Lung (tissue), 11 donors: ENCODE measurements at regions not wholly inside any gene's neighbourhood (a gene's known extent, or its start where the extent isn't known, plus 50 kb on each side); places are given as distances from the start of the nearest gene placed in this dataset.

ENCODE experiments used
- ATAC-seq: fragments of 200-7000 bp; cut with Tn5 transposase; one replicate; pipeline ENCODE4 v1.9.1; 2020; ENCODE audit warnings: moderate number of reproducible peaks; ENCODE audit not compliant: insufficient read depth, low FRiP score
- DNase-seq, 3 donors: peaks; one replicate each; pipeline ENCODE4 v3.0.0-alpha.2; 2013 to 2017
- H3K27ac ChIP-seq, 2 donors: one replicate each; pipeline ENCODE4 v1.5.1; 2013; ENCODE audit warnings: mild to moderate bottlenecking in 2 of 2, moderate library complexity in 2 of 2, control low read depth in 1 of 2, inconsistent platforms in 1 of 2, low read depth in 1 of 2, low read length in 1 of 2
- H3K27me3 ChIP-seq, 3 donors: one replicate each; pipeline ENCODE4 v1.5.1; 2013; ENCODE audit warnings: low read length in 2 of 3; ENCODE audit not compliant: control insufficient read depth in 3 of 3, insufficient read depth in 3 of 3
- H3K36me3 ChIP-seq, 4 donors: one replicate each; pipeline ENCODE4 v1.5.1; 2013; ENCODE audit warnings: low read length in 4 of 4, mild to moderate bottlenecking in 1 of 4, moderate library complexity in 1 of 4; ENCODE audit not compliant: control insufficient read depth in 4 of 4, insufficient read depth in 4 of 4
- H3K4me1 ChIP-seq, 5 donors: one replicate each; pipeline ENCODE4 v1.5.1; 2013; ENCODE audit warnings: low read length in 5 of 5, mild to moderate bottlenecking in 2 of 5, moderate library complexity in 1 of 5; ENCODE audit not compliant: control insufficient read depth in 5 of 5, insufficient read depth in 5 of 5
- H3K4me3 ChIP-seq: one replicate; pipeline ENCODE4 v1.5.1; 2013; ENCODE audit warnings: mild to moderate bottlenecking, control low read depth, moderate library complexity
- H3K9ac ChIP-seq, 2 donors: one replicate each; pipeline ENCODE4 v1.5.1; 2013; ENCODE audit warnings: low read length in 2 of 2, control low read depth in 1 of 2; ENCODE audit not compliant: insufficient read depth in 1 of 2
- H3K9me3 ChIP-seq, 4 donors: one replicate each; pipeline ENCODE4 v1.5.1; 2013; ENCODE audit warnings: low read length in 3 of 4, mild to moderate bottlenecking in 1 of 4, moderate library complexity in 1 of 4; ENCODE audit not compliant: control insufficient read depth in 4 of 4, insufficient read depth in 3 of 4
- CTCF ChIP-seq: IDR thresholded peaks from 2 replicates; pipeline ENCODE4 v1.5.1; 2012; ENCODE audit warnings: mild to moderate bottlenecking; ENCODE audit errors: control extremely low read depth, extremely low read depth
- WGBS, 2 donors: extraction: QIAGEN DNeasy Blood & Tissue Kit; methylation state at CpG; one replicate each; pipeline ENCODE4 v1.1.7; 2013; 5-methylcytosine and 5-hydroxymethylcytosine counted together
- donor health status: control.
- donor health status: control.
- donor health status: Bipolar disorder and iron deficiency.
- donor health status: healthy.
- donor health status: DM: yes; HTN: yes; CAD: no.

DNA sequence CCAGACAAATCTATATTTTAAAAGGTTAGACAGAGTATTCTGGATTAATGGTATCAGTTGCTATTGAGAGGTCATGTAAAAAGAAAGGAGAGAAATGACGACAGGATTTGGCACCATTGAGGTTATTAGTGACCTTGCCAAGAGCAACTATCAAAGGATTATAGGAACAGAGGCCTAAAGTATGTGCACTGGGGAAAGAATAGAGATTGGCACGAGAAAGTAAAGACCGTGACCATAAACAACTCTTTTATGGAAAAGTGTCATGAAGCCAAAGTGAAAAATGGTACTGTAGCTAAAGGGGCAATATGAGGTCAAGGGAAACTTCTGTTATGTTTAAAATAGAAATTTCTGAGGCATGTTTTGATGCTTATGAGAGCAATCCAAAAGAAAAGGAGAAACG is 115.2 kb upstream of the KIF2B start:
- Histone ChIP-seq H3K4me3 (no peak overlapping the region), H3K4me1 (no peaks in the 10 kb centered on the region), H3K36me3 (no peaks in the 10 kb centered on the region), H3K9me3 (no peaks in the 10 kb centered on the region), H3K9ac (no peak overlapping the region), H3K27me3 (no peaks in the 10 kb centered on the region), H3K27ac (no peak overlapping the region)
- WGBS, 2 donors = 77 to 82% methylated on average over 4 of the region's 4 CpGs
- DNase-seq (no peak), ATAC-seq (no peak)
- TF ChIP-seq CTCF = no peak

DNA sequence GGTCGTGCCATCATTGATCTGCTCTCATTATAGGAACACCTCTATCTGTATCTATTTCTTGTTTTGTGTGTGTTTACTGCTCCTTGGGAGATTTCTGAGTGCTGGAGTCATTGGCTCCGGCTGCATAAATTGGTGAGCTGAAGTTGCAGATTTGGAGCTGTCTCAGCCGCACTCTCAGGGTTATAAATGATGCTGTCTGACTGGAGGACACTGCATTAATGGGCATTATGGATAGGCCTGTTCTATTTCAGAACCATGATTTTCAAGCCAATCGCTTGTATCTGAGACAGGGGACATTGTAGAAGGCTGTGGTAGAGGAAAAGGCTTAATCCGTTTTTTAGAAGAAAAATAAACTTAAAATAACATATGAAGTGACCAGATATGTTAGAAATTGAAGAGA is 126.4 kb upstream of the KIF2B start:
- no peak for ATAC-seq
- no peaks in the 10 kb centered on the region for H3K9me3 ChIP-seq
- no peaks in the 10 kb centered on the region for H3K4me1 ChIP-seq
- no peaks in the 10 kb centered on the region for H3K27me3 ChIP-seq
- DNase-seq = no peak
- no peak for TF ChIP-seq CTCF
- no peak overlapping the region for H3K9ac ChIP-seq
- no peak overlapping the region for H3K27ac ChIP-seq
- H3K36me3 ChIP-seq = no peaks in the 10 kb centered on the region
- 74 to 82% methylated on average over 5 of the region's 5 CpGs for WGBS, 2 donors
- no peak overlapping the region for H3K4me3 ChIP-seq

DNA sequence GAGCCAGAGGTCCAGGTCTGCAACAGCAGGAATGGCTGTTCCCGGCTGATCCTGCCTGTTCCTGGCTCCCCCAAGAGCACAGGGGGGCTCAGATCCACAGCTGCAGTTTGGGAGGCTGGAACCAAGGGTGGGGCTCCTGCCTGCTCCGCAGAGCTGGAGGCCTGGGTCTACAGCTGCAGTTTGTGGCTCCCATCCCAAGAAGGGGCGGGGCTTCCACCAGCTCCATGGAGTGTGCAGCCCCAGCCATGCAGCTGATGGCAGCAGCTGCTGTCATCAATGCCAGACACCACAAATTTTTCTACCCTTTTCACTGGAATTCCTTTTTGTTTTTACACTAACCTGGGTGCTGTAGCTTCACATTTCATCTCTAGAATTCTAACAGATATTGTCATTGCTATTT is 135.4 kb upstream of the KIF2B start:
- DNase-seq = peak in 2 of 3 donors; percentile 4 to 12
- ATAC-seq = no peak
- no peak overlapping the region for H3K27ac ChIP-seq
- no peak overlapping the region for H3K9ac ChIP-seq
- no peaks in the 10 kb centered on the region for H3K4me1 ChIP-seq
- H3K9me3 ChIP-seq = peaks cover 0 to 6% (median 0%) of the 10 kb centered on the region in 4 donors
- H3K36me3 ChIP-seq = no peaks in the 10 kb centered on the region
- no peak overlapping the region for H3K4me3 ChIP-seq
- no peaks in the 10 kb centered on the region for H3K27me3 ChIP-seq
- 74 to 82% methylated on average over 3 of the region's 3 CpGs for WGBS, 2 donors
- TF ChIP-seq CTCF = no peak

DNA sequence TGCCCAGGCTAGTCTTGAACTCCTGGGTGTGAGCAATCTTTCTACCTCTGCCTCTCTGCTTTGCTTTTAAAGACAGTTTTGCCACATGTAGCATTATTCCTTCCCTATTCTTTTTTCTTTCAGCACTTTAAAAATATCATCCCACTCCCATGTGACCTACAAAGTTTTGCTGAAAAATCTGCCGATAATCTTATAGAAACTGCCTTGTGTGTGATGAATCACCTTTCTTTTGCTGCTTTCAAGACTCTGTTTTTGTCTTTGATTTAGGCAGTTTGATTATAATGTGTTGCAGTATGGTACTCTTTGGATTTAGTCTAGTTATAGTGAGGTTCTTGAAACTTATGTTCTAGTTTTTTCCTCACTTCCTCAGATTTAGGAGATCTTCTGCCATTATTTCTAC is 142.0 kb upstream of the KIF2B start:
- ATAC-seq = no peak

More for the DNA sequence above, 142.0 kb upstream of the KIF2B start:
- Histone ChIP-seq H3K36me3 (no peaks in the 10 kb centered on the region), H3K9ac (no peak overlapping the region), H3K9me3 (peaks cover 0 to 9% (median 0%) of the 10 kb centered on the region in 4 donors), H3K27me3 (no peaks in the 10 kb centered on the region), H3K4me1 (no peaks in the 10 kb centered on the region), H3K4me3 (no peak overlapping the region), H3K27ac (no peak overlapping the region)
- 90 to 92% methylated on average over 1 of the region's 1 CpG for WGBS, 2 donors
- DNase-seq = no peak
- TF ChIP-seq CTCF = no peak
